GM18508 (cell line): ENCODE measurements at regions not wholly inside any gene's neighbourhood (a gene's known extent, or its start where the extent isn't known, plus 50 kb on each side); places are given as distances from the start of the nearest gene placed in this dataset.

Experiments
- ATAC-seq: cut with Tn5 transposase; IDR thresholded peaks from one replicate; pipeline ENCODE4 v1.9.1; 2021; ENCODE audit warnings: moderate number of reproducible peaks; ENCODE audit not compliant: insufficient read depth, unreplicated experiment

DNA sequence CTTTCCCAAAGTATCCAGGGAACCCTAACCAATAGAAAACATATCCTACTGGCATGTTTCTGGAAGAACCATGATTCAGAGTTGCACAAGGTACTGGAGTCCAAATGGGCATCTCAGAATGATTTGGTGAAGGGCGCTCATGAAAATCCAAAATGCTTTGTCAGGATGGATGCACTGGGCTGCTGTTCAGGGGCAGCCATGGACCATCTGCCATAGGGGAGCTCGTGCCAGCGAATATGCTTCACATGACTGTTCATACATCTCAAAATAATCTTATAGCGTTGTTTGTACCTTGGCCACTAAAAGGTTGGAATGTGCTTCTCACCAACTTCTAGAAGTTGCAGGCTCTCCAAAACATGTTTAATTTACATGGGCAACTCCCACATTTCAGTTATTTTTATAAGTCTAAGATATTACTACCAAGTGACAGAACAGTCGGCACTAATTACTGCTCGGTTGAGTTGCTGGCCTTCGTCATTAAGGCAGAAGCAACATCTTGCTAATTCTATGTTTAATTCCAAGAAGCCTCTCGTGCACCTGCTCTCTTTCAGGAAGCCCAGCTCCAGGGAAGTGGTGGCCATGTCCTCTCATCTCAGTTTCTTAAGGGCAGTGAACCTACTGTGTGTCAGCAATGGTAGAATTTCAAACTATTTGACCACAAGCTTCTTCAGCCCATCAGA, 1497.7 kb downstream of the TBC1D22A start:
- no peak for ATAC-seq

DNA sequence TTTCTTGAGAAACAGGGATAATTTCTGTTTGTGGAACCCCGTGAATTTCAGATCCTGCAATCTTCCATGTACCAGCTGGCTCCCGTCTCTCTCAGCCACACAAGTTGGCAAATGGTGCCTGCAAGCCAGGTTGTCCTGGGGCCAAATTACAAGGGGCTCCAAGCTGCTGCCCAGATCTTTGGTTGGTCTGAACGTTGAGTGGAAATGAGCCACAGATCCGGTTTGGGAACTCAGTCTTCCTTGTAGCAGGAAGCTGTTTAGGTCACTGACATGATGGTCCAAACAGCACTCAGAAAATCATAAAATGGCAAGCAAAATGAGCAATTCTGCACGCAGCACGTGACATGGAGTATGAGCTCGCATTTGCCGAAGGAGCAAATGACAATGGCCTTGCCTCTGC, 1496.4 kb downstream of the TBC1D22A start:
- ATAC-seq, result no peak

DNA sequence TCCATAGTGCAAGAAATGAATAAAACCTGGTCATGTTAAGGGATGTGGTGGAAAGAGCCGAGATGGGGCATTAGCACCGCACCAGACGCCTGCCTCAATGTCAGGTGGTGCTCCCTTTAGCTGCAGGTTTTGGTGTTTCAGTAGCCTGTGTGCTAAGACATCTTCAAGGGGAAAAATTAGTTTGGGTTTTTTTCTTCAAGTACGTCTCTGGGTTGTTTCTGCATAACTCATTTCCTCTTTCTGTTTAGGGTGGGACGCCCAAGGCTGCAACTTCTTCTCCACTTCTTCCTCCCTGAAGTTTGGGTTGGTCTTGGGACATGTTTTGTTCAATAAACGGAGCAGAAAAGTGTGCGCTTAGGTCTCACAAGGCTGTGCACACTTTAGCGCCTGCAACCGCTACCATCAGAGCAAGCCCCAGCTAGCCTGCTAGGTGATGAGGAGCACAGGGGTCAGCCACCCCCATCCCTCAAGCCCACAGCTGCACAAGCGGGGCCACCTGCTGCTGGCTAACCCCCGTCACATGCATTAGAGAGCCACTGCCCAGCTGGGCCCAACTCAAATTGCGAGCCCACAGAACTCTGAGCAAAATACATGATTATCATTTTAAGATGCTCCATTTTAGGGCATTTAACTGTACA, 1495.7 kb downstream of the TBC1D22A start:
- no peak for ATAC-seq

DNA sequence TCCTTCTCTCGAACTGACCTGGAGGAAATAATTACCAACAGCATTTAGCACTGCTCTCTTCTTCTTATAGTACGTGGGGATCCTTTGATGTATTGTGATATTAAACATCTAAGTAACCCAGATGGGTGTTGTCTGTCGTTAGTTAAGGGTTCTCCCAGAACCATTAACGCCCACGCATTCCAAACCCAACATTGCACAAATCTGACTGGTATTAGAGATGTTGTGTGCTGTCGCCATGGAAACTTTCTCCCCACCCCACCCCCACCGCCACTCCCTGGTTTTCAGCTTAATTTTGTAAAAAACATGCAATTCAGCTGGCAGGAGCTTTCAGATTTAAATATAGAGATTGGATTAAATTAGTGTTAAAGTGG, 1495.2 kb downstream of the TBC1D22A start:
- ATAC-seq, result no peak

DNA sequence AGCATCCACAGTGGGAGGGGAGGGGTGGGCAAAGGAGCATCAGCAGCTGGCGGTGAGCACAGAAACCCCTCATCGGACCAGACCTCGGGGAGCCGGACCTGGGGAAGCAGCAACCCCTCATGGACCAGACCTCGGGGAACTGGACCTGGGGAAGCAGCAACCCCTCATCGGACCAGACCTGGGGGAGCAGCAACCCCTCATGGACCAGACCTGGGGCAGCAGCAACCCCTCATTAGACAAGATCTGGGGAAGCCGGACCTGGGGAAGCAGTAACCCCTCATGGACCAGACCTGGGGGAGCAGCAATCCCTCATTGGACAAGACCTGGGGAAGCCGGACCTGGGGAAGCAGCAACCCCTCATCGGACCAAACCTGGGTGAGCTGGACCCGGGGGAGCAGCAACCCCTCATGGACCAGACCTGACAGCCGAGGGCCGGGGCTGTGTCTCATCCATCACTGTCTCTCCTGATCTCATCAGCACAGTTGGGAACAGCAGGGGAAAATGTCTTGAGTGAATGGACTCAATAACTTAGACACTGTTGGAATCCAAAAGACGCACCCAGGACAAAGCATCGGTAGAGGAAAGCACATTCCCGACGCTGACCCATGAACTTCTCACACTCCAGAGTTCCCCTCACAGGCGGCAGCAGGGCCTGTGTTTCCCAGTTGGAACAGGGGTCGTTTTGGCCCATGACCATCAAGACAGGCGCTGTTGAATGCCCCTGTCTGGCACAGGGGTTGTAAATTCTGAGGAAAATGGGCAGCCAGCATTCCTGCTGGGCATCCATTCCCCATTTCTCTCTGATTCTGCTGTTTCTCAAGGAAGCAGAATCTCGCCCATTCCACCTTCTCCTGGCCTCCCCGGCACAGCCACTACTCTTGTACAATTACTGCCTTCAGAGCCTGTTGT, 1494.6 kb downstream of the TBC1D22A start:
- no peak for ATAC-seq

DNA sequence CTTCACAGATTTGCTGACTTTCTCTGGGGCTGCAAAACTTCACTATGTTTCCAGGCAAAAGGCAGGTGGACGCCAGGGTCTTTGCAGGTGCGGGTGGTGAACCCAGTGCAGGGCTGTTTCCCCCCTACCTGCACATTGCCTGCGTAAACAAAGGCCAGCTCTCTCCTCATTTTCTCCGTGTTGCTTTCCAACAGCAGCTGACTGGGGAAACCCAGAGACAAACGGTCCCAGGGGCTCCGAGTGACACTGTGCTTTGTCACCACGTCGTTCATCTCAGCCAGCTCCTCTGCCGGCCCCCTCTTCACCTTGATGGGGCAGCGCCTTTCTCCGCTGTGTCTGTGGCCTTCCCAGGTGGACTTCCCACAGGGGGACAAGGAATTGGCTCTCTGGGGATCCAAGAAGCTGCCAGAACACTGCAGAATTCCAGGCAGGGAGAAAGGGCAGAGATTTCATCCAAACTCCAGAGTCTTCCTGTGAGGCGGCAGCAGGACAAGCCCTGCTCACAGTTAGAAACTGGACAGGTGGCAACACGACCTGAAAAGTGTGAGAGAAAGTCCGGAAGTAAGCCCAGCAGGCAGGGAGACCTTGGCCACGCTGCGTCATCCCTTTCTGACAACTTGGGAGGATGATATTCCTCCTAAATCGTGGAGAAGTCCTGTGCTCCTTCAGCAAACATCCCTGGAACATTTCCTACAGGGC, 1493.7 kb downstream of the TBC1D22A start:
- no peak for ATAC-seq

DNA sequence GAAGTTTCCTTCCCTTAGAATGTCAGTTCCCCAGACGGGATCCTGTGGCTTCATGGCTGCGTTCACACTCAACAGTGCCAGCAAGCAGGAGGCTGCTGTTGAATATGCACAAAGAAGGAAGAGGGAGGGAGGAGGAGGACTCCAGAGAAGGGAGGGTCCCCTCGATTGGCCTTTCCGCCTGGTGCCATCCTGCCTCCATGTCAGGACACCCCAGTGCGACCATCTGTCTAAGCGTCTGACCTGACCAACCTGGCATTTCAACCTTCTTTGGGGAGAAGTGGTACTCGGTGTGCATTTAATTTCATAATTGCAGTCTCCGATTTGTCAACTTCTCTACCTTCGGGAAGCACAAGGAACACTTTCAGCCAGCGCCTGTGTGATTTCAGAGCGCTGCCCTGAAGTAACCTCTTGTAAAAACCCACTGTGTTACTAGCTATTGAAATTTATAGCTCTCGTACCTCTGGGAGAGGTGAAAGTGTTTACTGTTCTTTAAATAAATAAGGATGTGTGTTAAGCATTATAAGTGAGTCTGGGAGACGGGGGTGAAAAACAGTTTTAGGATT, 1491.9 kb downstream of the TBC1D22A start:
- ATAC-seq, result no peak

DNA sequence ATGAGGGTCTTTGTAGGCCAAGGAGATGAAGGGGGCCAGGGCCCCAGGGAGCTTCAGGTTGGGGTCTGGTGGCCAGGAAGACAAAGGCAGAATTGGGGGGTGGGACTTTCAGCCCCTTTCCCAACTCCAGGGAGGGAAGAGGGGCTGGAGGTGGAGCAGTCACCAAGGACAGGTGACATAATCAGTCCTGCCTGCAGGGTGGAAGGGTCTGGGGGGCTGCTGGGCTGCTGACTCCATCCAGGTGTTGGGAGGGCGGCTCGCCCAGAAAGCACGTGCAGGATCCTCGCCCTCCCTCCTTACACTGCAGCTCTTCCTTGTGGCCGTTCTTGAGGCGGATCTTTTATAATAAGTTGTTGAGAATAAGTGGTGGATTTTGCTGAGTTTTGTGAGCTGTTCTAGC, 1491.1 kb downstream of the TBC1D22A start:
- no peak for ATAC-seq

DNA sequence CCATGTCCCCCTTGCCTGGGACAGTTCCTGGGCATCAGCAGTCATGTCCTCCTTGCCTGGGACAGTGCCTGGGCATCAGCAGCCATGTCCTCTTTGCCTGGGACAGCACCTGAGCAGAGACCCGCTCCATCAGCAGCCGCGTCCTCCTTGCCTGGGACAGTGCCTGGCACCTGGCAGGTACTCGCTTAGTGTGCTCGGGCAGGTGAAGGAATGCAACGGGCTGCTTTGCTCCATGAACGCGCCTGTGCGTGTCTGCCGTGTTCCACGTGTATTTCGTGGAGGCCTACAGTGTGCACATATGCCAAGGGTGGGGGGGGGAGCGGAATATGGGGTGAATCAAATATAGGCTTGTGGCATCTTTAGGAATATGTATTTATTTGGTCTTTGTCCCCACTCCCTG, 1490.7 kb downstream of the TBC1D22A start:
- no peak for ATAC-seq

DNA sequence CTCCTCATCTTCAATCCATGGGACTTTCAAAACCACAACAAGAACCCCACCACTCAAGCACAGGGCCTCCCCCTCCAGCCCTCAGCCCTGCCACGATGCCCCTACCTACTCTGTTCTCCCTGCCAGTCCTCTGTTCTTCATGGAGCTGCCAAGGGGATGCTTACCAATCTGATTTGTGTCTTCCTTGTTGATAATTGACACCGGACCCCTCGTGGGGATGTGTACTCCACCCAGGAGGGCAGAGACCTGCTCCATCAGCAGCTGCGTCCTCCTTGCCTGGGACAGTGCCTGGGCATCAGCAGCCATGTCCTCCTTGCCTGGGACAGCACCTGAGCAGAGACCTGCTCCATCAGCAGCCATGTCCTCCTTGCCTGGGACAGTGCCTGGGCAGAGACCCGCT, 1489.2 kb downstream of the TBC1D22A start:
- ATAC-seq, result no peak

DNA sequence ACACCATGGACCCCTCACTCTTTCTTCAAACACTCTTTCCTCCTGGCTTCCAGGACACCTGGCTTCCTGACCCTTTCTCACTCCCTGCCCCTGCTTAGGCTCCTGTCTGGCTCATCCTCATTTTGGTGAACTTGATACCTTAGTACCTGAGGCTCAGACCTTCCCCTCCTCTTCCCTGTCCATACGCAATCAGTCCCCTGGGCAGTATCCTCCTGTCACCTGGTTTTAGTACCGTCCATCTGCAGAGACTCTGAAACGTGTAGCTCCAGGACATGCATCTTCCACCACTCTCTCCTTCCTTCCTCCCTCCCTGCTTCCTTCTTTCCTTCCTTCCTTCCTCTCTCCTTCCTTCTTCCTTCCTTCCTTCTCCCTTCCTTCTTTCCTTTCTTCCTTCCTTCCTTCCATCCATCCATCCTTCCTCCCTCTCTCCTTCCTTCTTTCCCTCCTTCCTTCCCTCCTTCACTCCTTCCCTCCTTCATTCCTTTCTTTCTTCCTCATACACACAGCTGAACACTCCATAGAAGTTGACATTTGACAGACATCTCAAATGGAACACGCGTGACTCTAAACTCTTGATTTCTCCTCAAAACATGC, 1488.6 kb downstream of the TBC1D22A start:
- no peak for ATAC-seq

DNA sequence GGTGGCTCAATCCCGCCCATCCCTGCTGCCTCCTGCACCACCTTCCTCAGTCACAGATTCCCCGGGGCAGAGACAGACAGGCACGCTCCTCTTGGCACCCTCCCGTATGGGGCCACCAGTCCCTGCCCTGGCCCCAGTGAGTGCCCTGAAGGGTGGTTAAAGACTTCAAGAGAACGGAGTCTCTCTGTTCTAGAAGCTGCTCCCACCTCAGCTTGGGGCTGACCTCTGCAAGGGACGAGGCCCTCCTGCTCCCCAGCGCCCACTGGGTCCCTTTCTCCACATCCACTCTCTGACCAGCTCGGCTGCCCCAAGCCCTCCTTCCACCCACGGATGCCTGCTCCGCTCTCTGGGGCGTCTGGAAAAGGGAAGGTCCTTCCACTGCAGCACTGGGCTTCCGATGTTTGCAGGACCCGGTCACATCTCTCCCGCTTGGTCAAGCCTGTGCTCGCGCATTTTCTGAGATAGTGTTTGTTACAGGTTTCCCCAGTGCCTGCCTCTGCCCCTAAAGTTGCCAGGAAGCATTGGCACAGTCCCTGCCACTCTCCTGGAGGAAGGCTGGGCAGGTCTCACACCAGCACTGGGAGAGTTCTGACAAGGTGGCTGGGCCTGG, 1487.9 kb downstream of the TBC1D22A start:
- ATAC-seq, result no peak

DNA sequence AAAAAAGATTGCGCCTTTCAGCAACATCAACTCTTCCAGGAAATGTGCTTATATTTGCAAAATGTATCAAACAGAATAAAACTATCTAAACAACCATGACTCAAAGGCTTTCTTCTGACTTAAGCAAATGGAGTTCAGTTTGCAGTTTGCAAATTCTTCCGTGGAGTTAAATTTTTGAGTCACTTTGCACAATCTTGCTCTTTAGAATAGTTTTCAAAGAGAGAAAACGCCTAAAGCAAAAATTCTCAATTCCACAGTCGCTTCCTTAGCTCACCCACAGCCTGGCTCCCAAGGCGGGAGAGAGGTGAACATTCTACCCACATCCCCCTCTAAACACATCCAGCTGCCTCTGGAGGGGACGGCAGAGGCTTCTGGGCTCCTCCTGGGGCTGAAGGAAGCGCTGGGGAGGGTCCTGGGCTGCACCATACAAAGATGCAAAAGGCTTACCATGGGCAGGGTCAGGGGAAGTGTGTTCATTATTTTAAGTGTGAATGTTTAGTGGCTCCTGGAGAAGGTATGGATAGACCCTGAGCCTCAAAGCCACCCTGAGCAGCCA, 1487.3 kb downstream of the TBC1D22A start:
- no peak for ATAC-seq

DNA sequence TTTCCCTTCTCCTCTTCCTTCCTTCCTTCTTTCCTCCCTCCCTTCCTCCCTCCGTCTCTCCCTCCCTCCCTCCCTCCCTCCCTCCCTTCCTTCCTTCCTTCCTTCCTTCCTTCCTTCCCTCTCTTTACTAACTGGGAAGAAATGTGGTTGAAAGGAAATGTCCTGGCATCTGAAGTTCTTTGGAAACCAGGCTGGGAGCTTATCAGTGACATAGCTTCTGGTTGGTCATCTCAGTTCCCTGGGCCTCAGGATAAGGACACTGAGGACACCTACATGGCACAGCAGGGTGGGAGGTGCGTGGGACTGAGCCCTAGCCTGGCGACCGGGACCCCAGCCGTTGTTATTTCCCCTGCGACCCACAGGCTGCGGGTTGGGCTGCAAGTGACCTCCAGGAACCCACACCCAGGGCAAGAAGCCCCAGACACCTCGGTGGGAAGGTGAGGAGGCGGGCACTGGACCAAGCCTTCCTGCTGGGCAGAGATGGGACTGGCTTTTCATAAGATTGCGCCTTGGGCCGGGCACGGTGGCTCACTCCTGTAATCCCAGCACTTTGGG, 1486.5 kb downstream of the TBC1D22A start:
- ATAC-seq, result no peak

DNA sequence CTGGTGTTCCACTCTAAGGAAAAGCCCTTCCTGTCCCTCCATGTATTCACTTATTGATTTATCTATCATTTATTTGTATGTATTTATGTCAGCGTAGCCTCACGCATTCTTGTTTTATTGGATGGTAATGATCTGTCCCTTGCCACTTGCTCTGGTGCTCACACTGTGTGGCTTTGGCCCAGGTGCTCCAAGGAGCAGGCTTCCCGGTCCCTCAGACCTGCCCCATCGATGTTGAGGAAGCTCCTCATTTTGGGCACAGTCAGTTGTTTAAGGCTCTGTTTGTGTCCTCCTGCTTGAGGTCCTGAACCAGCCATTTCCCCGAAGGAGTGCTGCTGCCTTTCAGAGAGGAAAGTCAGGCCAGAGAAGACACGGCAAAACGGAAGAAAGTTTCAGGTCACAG, 1485.4 kb downstream of the TBC1D22A start:
- no peak for ATAC-seq

DNA sequence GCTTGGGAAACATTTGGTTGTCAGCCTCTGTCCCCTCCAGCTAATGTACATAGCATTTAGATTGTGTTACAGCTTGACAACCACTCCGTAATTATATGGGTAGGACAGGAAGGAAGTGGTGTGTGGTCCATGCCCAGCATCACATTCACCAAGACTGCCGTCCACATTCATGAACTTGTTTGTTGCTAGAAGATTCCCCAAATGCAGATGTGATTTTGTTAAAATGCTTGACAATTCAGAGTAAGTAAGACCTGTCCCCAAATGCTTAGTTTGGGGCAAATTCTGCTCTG, 1482.7 kb downstream of the TBC1D22A start:
- ATAC-seq, result no peak

DNA sequence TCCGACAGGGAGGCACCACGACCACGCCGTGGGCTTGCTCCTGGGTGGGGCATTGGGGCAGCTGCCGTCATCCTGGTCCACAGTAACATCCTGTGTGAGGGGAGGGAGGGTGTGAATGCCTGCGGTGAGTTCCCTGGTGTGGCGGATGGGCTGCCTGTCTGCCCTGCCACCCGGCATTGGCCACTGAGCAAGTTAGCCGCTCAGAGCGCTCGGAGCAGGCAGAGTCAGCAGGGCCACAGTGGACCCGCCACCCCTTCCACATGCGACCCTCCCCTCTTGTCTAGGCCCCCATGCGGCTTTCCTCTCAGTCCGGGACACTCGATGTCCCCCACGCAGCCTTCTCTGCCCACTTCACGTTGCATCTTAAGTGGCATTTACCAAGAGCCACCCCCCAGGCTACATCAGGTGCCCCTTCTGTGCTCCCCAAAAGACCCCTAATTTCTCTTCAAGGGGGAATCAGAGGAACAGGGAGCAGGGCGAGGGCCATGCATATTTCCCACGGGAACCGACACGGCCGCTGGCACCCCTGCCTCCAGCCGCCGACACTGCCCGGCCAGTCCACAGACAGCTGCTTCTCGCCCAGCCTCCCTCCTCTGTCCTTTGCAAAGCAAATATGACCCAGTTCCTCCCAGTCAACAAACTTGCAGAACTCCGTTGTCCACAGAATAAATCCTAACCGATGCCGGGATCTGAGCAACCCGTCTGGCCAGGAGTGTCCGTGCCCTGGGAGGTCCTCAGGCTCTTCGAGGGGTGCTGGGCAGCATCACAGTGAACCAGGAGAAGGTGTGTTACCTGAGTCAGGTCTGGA, 1482.1 kb downstream of the TBC1D22A start:
- no peak for ATAC-seq

DNA sequence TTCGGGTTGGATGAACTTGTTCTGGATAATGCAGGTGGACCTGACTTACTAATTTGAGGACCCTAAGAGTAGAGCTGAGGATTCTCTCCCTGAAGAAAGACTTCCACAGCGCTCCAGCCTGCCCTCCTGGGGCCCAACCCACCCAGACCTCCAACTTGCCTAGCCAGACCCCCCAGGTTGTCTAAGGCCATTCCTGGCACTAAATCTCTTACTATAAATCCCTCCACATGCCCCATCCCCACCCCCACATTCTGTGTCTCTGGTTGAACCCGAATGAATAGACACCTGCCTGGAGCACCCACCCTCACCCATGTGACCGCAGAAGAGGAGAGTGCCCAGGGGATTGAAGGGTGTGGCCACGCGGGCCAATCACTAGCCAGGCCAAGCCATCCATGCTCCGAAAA, 1480.0 kb downstream of the TBC1D22A start:
- ATAC-seq, result no peak
